SK-N-MC (cell line): ENCODE measurements at regions not wholly inside any gene's neighbourhood (a gene's known extent, or its start where the extent isn't known, plus 50 kb on each side); places are given as distances from the start of the nearest gene placed in this dataset.

Experiments used
- DNase-seq: peaks from one replicate; pipeline ENCODE4 v3.0.0-alpha.2; 2011; ENCODE audit warnings: low read depth, low spot score
- H3K27ac ChIP-seq: fragments of 200-600 bp; sonication (generic); 2 replicates; pipeline ENCODE4 v1.5.1; 2016; ENCODE audit warnings: mixed run types
- H3K36me3 ChIP-seq: fragments of 200-600 bp; sonication (generic); 2 replicates; pipeline ENCODE4 v1.6.1; 2017; ENCODE audit warnings: antibody characterized with exemption, low read length, mixed read lengths; ENCODE audit not compliant: insufficient read depth
- H3K4me3 ChIP-seq: fragments of 200-600 bp; sonication (generic); 2 replicates; pipeline ENCODE4 v1.5.1; 2016
- H3K9ac ChIP-seq: fragments of 200-600 bp; sonication (generic); 2 replicates; pipeline ENCODE4 v1.8.0; 2017; ENCODE audit warnings: mixed run types, mixed read lengths; ENCODE audit not compliant: insufficient read length
- H3K9me3 ChIP-seq: fragments of 200-600 bp; sonication (generic); 2 replicates; pipeline ENCODE4 v1.6.1; 2017; ENCODE audit warnings: low read depth, mild to moderate bottlenecking, antibody characterized with exemption, low read length, moderate library complexity, mixed read lengths
- EZH2 ChIP-seq: fragments of 200-600 bp; sonication (generic); IDR thresholded peaks from one replicate; pipeline ENCODE4 v1.6.1; 2017; ENCODE audit warnings: antibody characterized with exemption
- FOXP2 ChIP-seq: optimal IDR thresholded peaks from 2 replicates; pipeline ENCODE3; 2011; ENCODE audit warnings: mild to moderate bottlenecking, moderate library complexity; ENCODE audit not compliant: insufficient read depth; ENCODE audit errors: extremely low read length, control extremely low read depth
- POLR2AphosphoS5 ChIP-seq: IDR thresholded peaks from 2 replicates; pipeline ENCODE4 v1.6.1; 2012; ENCODE audit warnings: mild to moderate bottlenecking, low read depth, low read length, borderline replicate concordance

DNA sequence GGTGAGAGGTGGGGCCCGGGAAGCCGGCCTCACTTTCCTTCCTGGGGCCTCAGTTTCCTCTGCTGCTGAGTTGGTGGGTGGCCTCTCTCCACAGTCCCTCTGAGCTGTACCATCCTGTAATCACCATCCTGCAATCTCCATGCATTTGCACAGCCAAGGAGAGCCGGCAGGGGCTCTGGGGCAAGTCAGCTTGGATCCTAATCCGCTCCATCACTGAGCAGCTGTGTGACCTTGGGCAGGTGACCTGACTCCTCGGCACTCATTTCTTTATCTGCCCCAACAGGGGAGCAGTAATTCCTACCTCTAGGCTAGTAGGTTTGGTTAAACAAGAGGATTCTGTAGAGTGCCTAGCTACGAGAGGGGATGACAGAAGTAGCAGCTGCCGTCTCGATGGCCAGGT, 88.2 kb upstream of the ZNF618 start:
- no peaks in the 10 kb centered on the region for H3K9me3 ChIP-seq
- DNase-seq, result no peak
- no peaks in the 10 kb centered on the region for H3K36me3 ChIP-seq
- TF ChIP-seq FOXP2 (no peak), EZH2 (no peak), POLR2AphosphoS5 (no peak)
- no peak overlapping the region for H3K4me3 ChIP-seq
- H3K9ac ChIP-seq, result no peak overlapping the region
- no peak overlapping the region for H3K27ac ChIP-seq

DNA sequence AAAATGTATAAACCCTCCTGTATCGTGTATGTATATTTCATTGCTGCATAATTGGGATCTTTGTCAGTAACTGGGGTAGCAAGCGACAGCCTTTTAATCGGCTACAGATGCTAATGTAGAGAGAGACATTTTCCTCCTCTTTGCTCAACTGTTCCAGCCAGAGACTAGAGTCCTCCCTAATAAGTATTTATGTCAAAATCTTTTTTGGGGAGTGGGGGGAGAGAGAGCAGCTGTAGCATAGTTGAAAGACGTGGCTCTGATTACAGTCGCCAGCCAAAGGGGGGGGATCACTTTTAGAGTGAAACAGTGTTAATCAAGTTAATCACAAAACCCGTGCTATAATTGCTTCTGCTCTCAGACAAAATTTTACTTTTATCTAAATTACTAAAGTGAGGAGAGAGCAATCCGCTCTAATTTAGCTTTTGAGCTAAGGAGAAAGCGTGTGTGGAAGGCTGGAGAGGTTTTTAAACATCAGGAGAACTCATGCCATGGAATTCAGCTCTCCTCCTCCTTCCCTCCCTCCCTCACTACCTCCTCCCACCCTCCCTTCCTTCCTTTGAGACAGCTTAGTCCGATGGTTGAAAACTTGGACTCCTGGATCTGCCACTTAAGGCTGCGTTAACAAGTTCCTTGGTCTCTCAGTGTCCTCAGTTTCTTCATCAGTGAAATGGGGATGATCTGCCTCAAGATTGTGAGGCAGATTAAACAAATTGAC, 87.3 kb upstream of the ZNF618 start:
- no peak for DNase-seq
- H3K36me3 ChIP-seq, result no peaks in the 10 kb centered on the region
- TF ChIP-seq EZH2 (no peak), POLR2AphosphoS5 (no peak), FOXP2 (no peak)

DNA sequence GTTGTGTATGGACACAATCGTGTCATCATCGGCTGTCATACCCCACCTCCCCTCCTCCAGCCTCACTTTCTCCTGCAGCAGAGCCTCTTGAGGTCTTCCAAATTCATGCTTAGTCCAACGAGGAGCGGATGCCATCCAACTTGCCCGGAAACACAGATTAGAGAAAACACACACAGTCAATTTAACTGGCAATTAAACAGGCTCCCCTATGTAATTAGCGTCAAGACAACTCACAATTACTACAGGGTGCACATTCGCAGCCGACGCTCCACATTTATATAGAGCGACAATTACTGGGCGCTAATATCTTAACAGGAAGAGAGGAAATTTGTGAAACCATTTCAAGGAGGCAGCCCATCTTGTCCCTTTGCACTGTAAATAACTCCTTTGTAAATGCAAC, 86.0 kb upstream of the ZNF618 start:
- no peak overlapping the region for H3K4me3 ChIP-seq
- TF ChIP-seq POLR2AphosphoS5 (no peak), EZH2 (no peak), FOXP2 (no peak)
- H3K9me3 ChIP-seq, result no peaks in the 10 kb centered on the region
- H3K9ac ChIP-seq, result no peak overlapping the region
- no peak overlapping the region for H3K27ac ChIP-seq
- DNase-seq, result no peak
- no peaks in the 10 kb centered on the region for H3K36me3 ChIP-seq

More for the DNA sequence above, 87.3 kb upstream of the ZNF618 start:
- Histone ChIP-seq H3K27ac (no peak overlapping the region), H3K4me3 (no peak overlapping the region), H3K9me3 (no peaks in the 10 kb centered on the region), H3K9ac (no peak overlapping the region)

DNA sequence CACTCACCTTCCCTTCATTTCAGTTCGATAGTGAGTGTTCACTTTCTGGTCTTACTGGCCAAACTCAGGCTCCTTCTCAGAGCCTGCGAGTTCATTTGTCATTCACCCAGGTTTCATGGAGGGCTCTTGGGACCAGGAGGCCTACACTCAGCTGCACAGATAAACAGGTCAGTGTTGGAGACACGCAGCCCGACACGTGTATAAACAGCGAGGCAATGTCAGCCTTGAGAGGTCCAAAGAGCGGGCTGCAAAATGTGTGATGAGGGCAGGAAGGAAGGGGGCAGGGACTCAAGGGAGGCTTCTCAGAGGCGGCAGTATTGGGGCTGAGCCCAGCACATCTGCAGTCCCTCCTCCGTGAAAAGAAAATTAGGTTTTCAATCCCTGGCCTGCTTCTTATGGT, 82.6 kb upstream of the ZNF618 start:
- Histone ChIP-seq H3K36me3 (no peaks in the 10 kb centered on the region), H3K9me3 (no peaks in the 10 kb centered on the region), H3K27ac (no peak overlapping the region), H3K9ac (no peak overlapping the region), H3K4me3 (no peak overlapping the region)
- DNase-seq, result no peak
- no peak for TF ChIP-seq EZH2

DNA sequence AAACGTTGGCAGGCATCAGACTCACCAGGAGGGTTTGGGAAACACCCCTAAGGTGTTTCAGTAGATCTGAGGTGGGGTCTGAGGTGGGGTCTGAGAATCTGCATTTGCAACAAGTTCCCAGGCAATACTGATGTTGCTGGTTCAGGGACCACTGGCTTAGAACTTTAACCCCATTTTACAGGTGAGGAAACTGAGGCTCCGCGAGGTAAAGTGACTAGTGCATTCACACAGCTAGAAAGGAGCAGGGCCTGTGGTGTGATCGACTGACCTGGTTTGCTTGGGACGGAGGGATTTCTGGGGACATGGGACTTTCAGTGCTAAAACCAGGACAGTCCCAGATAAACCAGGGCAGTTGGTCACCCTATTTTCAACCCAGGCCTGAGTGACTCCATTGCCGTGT, 81.4 kb upstream of the ZNF618 start:
- Histone ChIP-seq H3K9ac (no peak overlapping the region), H3K27ac (no peak overlapping the region), H3K4me3 (no peak overlapping the region), H3K9me3 (no peaks in the 10 kb centered on the region), H3K36me3 (no peaks in the 10 kb centered on the region)
- no peak for TF ChIP-seq EZH2
- no peak for TF ChIP-seq POLR2AphosphoS5
- no peak for TF ChIP-seq FOXP2
- DNase-seq, result no peak

DNA sequence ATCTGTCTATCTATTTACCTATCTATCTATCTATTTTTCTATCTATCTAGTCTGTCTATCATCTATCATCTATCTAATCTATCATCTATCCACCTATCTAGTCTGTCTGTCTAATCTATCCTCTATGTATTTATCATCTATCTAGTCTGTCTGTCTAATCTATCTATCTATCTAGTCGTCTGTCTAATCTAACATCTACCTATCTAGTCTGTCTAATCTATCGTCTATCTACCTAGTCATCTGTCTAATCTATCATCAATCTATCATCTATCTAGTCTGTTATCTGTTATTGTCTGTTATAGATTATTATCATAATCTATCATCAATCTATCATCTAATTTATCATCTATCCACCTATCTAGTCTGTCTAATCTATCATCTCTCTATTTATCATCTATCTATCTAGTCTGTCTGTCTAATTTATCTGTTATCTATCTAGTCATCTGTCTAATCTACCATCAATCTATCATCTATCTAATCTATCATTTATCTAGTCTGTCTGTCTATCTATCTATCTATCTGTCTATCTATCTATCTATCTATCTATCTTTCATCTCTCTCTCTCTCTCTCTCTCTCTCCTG, 80.2 kb upstream of the ZNF618 start:
- Histone ChIP-seq H3K9me3 (no peaks in the 10 kb centered on the region), H3K9ac (no peak overlapping the region), H3K4me3 (no peak overlapping the region), H3K27ac (no peak overlapping the region), H3K36me3 (no peaks in the 10 kb centered on the region)
- DNase-seq, result no peak
- no peak for TF ChIP-seq EZH2

DNA sequence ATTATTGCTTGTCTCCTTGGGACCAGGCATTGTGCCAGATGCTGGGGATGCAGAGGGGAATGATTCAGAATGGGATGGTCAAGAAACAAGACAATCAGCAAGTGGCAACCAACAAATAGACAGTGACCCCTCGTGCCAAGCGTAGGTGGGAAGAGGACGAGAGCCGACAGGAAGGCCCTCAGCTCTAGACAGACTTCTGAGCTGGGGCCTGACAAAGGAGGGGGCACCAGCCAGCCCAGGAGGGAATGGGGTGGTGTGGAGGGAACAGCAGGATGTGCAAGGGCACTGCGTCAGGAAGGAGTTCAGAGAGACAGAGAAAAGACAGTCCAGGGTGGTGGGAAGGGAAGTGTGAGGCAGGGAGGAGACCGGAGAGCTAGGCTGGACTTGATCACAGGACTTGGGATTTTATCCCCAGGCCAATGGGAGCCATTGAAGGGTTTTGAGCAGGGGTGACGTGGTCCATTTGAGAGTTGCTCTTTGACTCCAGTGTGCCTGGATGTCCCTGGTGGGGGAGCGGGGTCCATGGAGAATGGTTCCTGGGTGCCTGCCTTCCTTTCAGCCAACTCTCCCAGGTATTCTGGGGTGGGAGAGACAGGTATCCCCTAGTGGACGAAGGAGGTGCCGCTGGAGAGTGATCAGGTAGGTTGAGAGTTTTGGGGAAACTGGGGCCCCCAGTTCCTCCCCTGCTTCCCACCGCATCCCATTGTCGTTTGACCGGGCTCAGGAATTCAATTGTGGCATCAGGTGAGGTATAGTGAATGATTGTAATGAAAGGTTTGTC, 79.3 kb upstream of the ZNF618 start:
- Histone ChIP-seq H3K4me3 (no peak overlapping the region), H3K9ac (no peak overlapping the region), H3K36me3 (no peaks in the 10 kb centered on the region), H3K27ac (no peak overlapping the region), H3K9me3 (no peaks in the 10 kb centered on the region)
- TF ChIP-seq POLR2AphosphoS5 (no peak), EZH2 (no peak), FOXP2 (no peak)
- DNase-seq, result no peak

DNA sequence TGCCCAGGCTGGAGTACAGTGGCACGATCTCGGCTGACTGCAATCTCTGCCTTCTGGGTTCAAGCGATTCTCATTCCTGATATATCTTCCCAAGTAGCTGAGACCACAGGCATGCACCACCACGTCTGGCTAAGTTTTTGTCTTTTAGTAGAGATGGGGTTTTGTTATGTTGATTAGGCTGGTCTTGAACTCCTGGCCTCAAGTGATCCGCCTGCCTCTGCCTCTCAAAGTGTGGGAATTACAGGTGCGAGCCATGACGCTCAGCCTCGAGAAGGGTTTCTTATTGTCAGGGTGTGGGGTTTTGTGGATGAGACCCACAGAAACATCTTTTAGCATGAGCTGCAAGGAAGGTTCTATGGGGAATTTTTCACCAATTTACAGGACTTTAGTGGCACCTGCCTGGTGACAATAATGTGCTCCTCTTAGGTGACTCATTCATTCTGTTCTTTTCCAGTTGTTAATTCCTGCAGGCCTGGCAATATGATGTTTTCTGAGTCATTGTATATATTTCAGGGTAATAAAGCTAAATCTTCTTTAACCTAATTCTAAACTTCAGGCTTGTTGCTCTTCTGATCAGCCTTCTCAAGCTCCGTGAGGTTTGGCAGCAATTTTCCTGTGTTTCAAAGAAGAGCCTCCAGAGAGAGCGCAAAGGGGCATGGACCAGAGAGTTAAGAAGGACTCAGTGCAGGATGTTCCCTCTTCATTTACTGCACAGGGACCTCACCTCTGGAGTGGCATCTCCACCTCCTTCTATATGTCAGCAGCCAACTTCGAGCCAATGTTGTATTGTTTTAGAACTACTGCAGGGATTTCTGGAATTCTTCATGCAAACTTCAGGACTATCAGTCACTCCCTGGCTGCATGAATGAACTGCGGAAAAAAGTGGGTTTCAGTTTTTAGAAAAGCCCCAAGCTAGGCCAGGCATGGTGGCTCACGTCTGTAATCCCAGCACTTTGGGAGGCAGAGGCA, 77.8 kb upstream of the ZNF618 start:
- no peak for DNase-seq
- no peaks in the 10 kb centered on the region for H3K9me3 ChIP-seq
- H3K27ac ChIP-seq, result no peak overlapping the region
- no peak overlapping the region for H3K9ac ChIP-seq
- no peak for TF ChIP-seq EZH2
- TF ChIP-seq FOXP2, result no peak
- no peak for TF ChIP-seq POLR2AphosphoS5
- H3K36me3 ChIP-seq, result no peaks in the 10 kb centered on the region
- no peak overlapping the region for H3K4me3 ChIP-seq
